ENCODE measurements at regions not wholly inside any gene's neighbourhood (a gene's known extent, or its start where the extent isn't known, plus 50 kb on each side); places are given as distances from the start of the nearest gene placed in this dataset.
A peak's percentile ranks its signal among the peaks of the same experiment; 100 is the strongest.

GRCh38 chr4:59936566-59936965 lies 1263.6 kb upstream of the ADGRL3 start:
- DNase-seq = peak; percentile 9

DNA sequence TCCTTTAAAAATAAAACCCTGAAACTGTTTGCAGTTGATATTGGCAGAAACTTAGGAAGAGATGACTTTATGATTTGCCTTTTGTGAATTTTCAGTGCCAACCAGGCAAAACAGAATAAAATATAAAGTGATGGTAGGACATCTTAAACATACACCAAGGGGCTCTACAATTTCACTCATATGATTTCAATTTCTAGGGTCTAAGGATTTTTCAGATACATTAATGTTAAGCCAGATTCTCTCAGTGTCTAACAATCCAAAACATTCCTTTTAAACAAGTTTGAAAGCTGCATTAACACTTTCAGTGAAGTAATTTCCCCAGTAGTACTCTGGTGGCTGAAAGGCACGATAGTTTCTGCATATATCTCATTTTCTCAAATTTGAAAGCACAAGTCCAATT lies 1262.0 kb upstream of the ADGRL3 start:
- DNase-seq = no peak

GRCh38 chr4:59945277-59945676 lies 1254.8 kb upstream of the ADGRL3 start:
- no peak for DNase-seq

- no peak for DNase-seq
These were observed 1254.4 kb upstream of the ADGRL3 start for GRCh38 chr4:59945716-59946115.

DNA sequence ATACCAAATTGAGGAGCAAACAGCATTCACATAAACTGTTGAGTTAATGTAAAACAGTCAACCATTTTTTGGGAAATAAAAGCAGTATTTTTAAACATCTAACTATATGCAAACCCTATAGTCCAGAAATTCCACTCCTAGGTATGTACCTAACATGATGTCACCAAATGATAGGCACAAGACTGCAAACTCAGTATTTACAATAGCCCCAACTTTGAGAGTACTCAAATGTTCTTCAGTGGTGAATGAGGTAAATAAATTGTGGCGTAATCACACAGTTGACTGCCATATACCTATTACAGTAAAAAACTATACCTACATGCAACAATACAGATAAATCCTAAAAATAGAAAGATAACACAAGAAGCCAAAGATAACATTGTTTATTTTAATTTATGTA lies 1243.8 kb upstream of the ADGRL3 start:
- no peak for DNase-seq

- DNase-seq = no peak
These were observed 1240.0 kb upstream of the ADGRL3 start for GRCh38 chr4:59960143-59960542.

DNA sequence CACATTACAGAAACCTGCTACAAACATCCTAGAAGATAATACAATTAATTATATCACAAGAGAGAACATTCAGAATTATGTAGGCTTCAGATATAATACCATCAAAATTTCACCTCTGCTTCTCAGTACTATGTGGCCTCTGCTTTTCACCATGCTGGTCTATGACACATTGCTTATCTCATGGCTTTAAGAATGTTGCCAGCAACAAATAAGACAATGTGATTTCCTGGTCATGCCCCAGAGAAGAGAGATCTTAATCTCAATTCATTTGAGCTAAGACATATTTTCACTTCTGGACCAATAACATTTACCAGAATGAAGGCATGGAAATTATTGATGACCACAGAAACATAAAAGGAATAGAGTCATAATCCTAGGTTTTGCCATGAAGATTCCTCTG lies 1233.4 kb upstream of the ADGRL3 start:
- no peak for DNase-seq

DNA sequence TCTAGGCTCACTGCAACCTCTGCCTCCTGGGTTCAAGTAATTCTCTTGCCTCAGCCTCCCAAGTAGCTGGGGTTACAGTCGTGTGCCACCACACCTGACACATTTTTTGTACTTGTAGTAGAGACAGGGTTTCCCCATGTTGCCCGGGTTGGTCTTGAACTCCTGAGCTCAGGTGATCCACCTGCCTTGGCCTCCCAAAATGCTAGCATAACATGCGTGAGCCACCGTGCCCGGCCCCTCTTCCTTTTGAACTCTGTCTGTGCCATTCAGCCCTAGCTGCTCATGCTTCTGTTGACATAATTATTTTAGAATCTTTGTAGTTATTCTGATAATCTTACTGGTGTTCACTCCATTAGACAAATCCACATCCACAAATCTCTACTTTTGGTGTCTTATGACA lies 1231.3 kb upstream of the ADGRL3 start:
- DNase-seq = no peak

DNA sequence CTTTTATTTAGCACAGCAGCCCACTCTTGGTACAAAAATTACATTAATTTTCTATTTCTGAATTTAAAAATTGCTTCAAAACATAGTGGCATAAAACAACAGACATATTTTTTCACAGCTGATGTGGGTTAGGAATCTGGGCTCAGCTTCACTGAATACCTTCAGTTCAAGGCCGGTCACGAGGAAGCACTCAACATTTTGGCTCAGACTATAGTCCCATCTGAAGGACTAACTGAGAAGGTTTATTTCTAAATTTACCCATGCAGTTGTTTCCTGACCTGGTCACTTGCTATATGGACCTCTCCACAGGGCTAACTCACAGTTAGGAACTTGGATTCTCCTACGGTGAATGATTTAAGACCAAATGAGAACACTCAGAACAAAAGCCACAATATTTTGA lies 1230.2 kb upstream of the ADGRL3 start:
- no peak for DNase-seq

DNA sequence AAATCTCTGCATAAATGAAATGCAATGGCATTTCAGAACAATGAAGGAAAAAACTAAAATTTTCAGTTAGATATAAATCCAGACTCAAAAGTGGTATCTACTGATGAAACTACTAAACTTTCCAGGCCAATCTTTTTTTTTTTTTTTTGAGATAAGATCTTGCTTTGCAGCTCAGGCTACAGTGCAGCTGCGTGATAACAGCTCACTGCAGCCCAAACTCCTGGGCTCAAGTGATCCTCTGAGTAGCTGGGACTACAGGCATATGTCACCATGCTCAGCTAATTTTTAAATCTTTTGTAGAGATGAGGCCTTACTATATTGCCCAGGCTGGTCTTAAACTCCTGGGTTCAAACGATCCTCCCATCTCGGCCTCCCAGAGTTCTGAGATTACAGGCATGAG lies 1228.2 kb upstream of the ADGRL3 start:
- DNase-seq = no peak

GRCh38 chr4:59973492-59973891 lies 1226.6 kb upstream of the ADGRL3 start:
- no peak for DNase-seq

GRCh38 chr4:59979061-59979460 lies 1221.1 kb upstream of the ADGRL3 start:
- no peak for DNase-seq

GRCh38 chr4:59983852-59984251 lies 1216.3 kb upstream of the ADGRL3 start:
- no peak for DNase-seq

DNA sequence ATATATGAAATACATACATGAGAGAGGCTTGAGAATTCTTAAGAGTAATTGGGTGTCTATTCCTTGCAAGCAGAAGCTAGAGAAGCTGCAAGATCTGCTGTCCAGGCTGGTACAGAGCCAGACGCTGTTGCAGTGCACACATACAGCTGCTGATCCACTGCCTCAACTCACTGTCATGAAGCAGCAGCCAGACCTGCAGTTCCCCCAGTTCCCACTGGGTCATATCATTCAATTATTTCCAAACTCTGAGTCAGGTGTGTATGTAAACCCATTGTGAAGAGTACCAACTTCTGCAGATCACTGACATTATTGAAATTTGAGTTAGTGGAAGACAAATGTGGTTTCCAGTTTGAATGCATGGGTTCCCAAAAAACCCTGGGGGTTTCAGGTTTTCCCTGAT lies 1212.8 kb upstream of the ADGRL3 start:
- DNase-seq = no peak

DNA sequence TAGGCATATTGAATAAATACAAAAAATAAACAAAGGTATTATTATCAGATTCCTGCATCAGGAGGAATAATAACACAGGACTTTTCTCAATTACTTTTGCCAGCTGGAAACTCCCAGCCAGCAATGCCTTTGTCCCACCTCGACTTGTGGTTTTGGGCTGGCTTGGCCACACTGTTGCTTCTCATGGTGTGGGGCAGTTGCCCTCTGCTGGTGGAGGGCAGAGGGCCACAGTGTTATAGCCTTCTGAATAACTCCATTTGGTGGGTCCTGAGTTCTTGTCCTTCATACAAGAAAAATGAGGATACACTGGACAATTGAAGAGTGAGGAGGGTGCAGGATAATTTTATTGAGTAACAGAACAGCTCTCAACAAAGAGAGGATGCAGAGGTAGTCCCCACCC lies 1206.0 kb upstream of the ADGRL3 start:
- DNase-seq = no peak

DNA sequence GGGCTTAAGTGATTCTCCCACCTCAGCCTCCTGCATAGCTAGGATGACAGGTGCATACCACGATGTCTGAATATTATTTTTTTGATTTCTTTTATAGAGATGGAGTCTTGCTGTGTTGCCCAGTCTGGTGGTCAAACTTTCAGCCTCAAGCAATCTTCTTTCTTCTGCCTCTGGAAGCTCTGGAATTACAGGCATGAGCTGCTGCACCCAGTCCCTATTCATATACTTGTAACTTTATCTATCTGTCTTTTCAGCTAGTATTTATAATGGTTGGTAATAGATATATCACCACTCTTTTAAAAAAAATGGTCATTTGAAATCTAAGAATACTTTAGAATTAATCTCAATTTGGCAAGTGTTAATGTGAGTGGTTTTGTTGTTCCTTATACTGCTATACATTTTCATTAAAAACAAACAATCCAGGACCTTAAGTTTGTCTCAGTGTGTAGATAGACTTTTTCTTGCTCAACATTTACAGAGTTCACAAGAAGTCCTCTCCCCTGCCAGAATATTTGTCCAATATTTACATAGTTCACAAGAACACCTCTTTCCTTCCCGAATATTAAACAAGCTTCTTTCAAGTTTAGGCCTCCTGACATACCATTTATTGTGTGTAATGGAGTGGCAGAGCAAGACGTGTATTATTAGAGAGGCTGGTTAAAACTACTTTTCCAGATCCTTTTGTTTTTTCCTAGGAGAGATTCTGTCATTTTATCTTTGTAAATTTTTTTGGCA lies 1197.4 kb upstream of the ADGRL3 start:
- DNase-seq = no peak

- no peak for DNase-seq
These were observed 1186.5 kb upstream of the ADGRL3 start for GRCh38 chr4:60013464-60014184.

GRCh38 chr4:60016971-60017370 lies 1183.2 kb upstream of the ADGRL3 start:
- DNase-seq = no peak

DNA sequence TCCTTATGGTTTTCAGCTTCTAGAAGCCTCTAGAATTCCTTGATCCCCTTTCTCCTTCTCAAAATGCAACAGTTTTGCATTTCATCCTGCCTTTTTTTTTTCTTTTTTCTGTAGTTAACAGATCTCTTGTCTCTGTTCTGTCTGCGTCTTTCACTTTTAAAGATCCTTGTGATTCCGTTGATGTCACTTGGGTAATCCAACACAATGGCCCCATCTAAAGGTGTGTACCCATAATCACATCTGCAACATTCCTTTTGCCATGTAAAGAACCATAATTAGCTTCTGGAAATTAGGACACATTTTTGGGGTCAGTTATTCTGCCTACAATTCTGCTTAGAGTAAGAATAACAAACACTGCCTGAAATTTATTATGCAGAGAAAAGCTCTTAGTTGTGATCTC lies 1180.9 kb upstream of the ADGRL3 start:
- no peak for DNase-seq

DNA sequence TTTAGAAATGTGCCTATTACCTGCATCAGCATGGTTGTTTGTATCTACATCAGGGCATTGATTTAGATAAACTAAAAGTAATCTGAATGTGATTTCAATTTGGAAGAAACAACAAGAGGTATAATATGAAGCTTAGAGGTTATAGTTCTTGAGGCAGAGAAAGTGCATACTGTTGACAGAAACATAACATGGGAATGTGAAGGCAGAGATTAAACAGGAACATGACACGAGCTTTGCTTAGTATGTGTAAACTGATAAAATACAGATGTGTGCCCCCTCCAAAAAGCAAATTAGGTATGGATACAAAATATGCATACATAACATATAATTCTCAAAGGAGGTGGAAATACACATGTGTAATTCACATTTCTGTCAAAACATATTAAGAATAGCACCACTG lies 1180.2 kb upstream of the ADGRL3 start:
- DNase-seq = no peak

DNA sequence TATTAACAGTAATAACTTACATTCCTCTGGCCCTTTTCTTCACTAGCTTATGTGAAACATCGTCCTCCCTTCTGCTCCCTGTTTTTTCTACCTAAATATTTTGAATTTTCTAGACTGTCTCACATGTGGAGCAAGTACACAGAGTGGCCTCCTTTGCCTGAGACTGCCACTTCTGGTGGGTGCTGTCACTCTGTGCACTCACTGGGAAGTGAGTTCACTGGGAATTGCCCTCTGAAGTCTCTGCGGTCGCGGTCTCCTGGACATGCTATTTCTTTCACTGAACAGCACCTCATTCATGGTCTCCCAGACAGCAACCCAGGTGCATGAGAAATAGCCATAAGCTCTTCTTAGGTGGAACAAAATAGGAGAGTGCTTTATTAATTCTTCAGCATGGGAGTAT lies 1179.7 kb upstream of the ADGRL3 start:
- DNase-seq = no peak

- DNase-seq = no peak
These were observed 1166.3 kb upstream of the ADGRL3 start for GRCh38 chr4:60033826-60034225.

- DNase-seq = peak; percentile 19
These were observed 1165.8 kb upstream of the ADGRL3 start for GRCh38 chr4:60034361-60034760.

DNA sequence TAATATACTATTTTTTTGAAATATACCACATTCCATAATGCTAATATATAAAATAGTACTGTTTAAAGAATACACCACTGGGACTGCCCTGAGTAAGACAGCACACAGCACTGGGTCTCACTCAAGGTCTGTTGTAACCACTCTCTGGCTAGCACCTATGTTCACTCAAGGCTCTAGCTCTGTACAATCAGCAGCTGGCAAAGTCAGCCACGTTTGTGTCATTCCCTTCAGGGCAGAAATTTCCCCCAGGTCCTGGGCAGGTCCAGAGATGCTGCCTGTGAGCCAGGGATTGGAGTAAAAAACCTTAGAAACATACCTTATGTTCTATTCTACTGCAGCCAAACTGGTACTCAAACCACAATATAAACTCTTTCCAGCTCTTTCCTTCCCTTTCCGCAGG lies 1160.2 kb upstream of the ADGRL3 start:
- no peak for DNase-seq

DNA sequence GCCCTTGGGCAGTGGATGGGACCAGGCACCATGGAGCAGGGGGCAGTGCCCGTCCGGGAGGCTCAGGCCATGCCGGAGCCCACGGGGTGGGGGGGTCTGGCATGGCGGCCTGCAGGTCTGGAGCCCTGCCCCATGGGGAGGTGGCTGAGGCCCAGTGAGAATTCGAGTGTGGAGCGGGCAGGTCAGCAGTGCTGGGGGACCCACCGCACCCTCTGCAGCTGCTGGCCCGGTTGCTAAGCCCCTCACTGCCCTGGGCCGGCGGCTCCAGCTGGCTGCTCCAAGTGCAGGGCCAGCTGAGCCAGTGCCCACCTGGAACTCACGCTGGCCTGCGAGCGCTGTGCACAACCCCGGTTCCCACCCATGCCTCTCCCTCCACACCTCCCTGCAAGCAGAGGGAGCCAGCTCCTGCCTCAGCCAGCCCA lies 1157.9 kb upstream of the ADGRL3 start:
- DNase-seq = no peak

All from DMS153 (cell line).